ENCODE measurements at regions not wholly inside any gene's neighbourhood (a gene's known extent, or its start where the extent isn't known, plus 50 kb on each side); places are given as distances from the start of the nearest gene placed in this dataset.
A peak's percentile ranks its signal among the peaks of the same experiment; 100 is the strongest.

DNA sequence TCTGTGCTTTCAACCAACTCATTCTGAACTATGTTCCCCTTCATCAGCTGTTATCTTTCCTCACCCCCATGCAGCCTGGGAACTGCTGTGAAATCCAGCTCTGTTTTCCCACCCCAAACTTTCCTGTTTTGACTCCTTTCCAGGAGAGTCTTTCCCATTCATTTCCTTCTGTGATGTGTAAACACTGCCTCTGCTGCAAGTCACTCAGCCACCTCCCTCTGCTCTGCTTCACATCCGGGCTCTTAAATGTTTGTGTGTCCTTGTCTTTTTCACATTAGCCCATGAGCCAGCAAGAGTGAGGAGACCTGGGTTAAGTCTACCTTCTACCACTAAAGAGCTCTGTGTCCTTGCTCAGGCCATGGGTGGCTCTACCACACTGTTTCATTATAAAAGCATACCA lies 137.5 kb downstream of the ICE1 start:
- no peak for TF ChIP-seq JUND (IDR thresholded peaks at IDR 0.05; ENCODE audit: low read length)
- TF ChIP-seq TAF7 (optimal IDR thresholded peaks at IDR 0.05; ENCODE audit: borderline replicate concordance, low read depth, low read length), result no peak
- TF ChIP-seq, protein P1, sequence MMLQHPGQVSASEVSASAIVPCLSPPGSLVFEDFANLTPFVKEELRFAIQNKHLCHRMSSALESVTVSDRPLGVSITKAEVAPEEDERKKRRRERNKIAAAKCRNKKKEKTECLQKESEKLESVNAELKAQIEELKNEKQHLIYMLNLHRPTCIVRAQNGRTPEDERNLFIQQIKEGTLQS (IDR thresholded peaks at IDR 0.05; ENCODE audit: insufficient read depth, low read depth, low read length), result no peak
- Histone ChIP-seq H4K20me1 (replicated peaks in 1 of 2; ENCODE audit: control insufficient read depth in 1 of 2, insufficient read depth in 2 of 2, low read length in 2 of 2) (no peaks in the 10 kb centered on the region), H3K23ac (ENCODE audit: insufficient read length) (no peak overlapping the region), H2BK15ac (ENCODE audit: low read length) (no peak overlapping the region), H2BK5ac (ENCODE audit: low read depth, low read length) (no peak overlapping the region), H3K27me3 (replicated peaks in 1 of 4; ENCODE audit: control insufficient read depth in 3 of 4, extremely low read depth in 1 of 4, insufficient read depth in 3 of 4, low read length in 3 of 4) (no peaks in the 10 kb centered on the region), H3K27ac (ENCODE audit: low read depth, low read length) (no peak overlapping the region), H3K9ac (replicated peaks in 1 of 4; ENCODE audit: extremely low read depth in 1 of 4, low read depth in 3 of 4, low read length in 3 of 4) (no peak overlapping the region), H3K9me3 (ENCODE audit: insufficient read depth in 2 of 2, low read depth in 1 of 2, low read length in 1 of 2) (no peaks in the 10 kb centered on the region), H3K4me3 (ENCODE audit: extremely low read depth in 1 of 4, insufficient read depth in 2 of 4, low read depth in 3 of 4, low read length in 4 of 4) (no peak overlapping the region), H2AK5ac (ENCODE audit: low read depth, low read length) (no peak overlapping the region), H3K79me2 (ENCODE audit: control insufficient read depth in 1 of 2, insufficient read depth in 2 of 2, low read length in 2 of 2) (no peaks in the 10 kb centered on the region), H2BK120ac (replicated peaks; ENCODE audit: low read depth, low read length) (no peak overlapping the region), H4K8ac (ENCODE audit: extremely low read depth, insufficient read depth, low read length) (no peak overlapping the region), H3K14ac (ENCODE audit: insufficient read length) (no peak overlapping the region), H3K4me1 (replicated peaks in 1 of 4; ENCODE audit: control insufficient read depth in 3 of 4, insufficient read depth in 4 of 4, low read length in 3 of 4) (peaks cover 0 to 4% (median 0%) of the 10 kb centered on the region in 4 experiments; a peak in 3 of 7 replicates), H2AFZ (ENCODE audit: low read length) (peak overlapping the region; percentile 97), H3K23me2 (ENCODE audit: low read depth, low read length) (no peaks in the 10 kb centered on the region; the same call in 1 of the 2 replicates), H3K18ac (ENCODE audit: extremely low read depth, low read length) (no peak overlapping the region), H3K4me2 (ENCODE audit: insufficient read depth in 1 of 2, low read depth in 2 of 2, low read length in 2 of 2) (no peak overlapping the region), H3K36me3 (ENCODE audit: control insufficient read depth in 2 of 4, insufficient read depth in 4 of 4, low read length in 3 of 4) (no peaks in the 10 kb centered on the region), H4K91ac (replicated peaks; ENCODE audit: insufficient read length, low read length) (no peak overlapping the region), H3K56ac (replicated peaks; ENCODE audit: insufficient read length, low read depth, low read length) (no peak overlapping the region), H2BK20ac (ENCODE audit: low read length) (no peak overlapping the region), H4K5ac (ENCODE audit: insufficient read length, low read depth, low read length) (no peak overlapping the region), H3K4ac (replicated peaks; ENCODE audit: insufficient read length, low read depth, low read length) (no peak overlapping the region), H2BK12ac (ENCODE audit: low read depth, low read length) (no peak overlapping the region), H3K79me1 (ENCODE audit: low read depth, low read length) (no peaks in the 10 kb centered on the region)
- 90% methylated on average over 1 of the region's 1 CpG; no CpG with 5 or more reads in 1 of the 2 experiments for WGBS, 2 experiments (ENCODE audit: extremely low coverage in 1 of 2, insufficient coverage in 1 of 2, insufficient read length in 1 of 2, insufficient replicate concordance in 2 of 2, low coverage in 1 of 2, low lambda C conversion rate in 2 of 2, missing lambda C conversion rate in 1 of 2)
- DNase-seq (ENCODE audit: low read depth in 1 of 2, low spot score in 2 of 2) (no peak), FAIRE-seq (no peak)
- CTCF ChIA-PET (ENCODE audit: partially characterized antibody), result interaction anchor here (0.7 to 1.5 kb wide), 2 partner anchors 26 to 76 kb away, joined by 3 to 4 read pairs; no protein-coding TSS in a partner anchor
- POLR2A ChIA-PET (ENCODE audit: partially characterized antibody), result no interaction called here

Data from H1 (cell line).